IPS DF 4.7 (cell line): ENCODE measurements at regions not wholly inside any gene's neighbourhood (a gene's known extent, or its start where the extent isn't known, plus 50 kb on each side); places are given as distances from the start of the nearest gene placed in this dataset.
A peak's percentile ranks its signal among the peaks of the same experiment; 100 is the strongest.
"Not testable (repeated sequence)": the region's sequence is repeated elsewhere in the genome, so short reads cannot be mapped to it uniquely, and the experiment has no call there.

Source experiments
- DNase-seq: peaks from one replicate; pipeline ENCODE4 v3.0.0-alpha.2; 2013; ENCODE audit warnings: low spot score; ENCODE audit errors: extremely low read depth

- DNase-seq, result no peak
Measured at GRCh38 chr14:56419750-56420149, 159.8 kb upstream of the TMEM260 start.

- no peak for DNase-seq
Measured at GRCh38 chr14:56422221-56422620, 157.4 kb upstream of the TMEM260 start.

GRCh38 chr14:56422703-56423213 lies 156.8 kb upstream of the TMEM260 start:
- DNase-seq, result peak; percentile 19

- no peak for DNase-seq
Measured at GRCh38 chr14:56423544-56423943, 156.1 kb upstream of the TMEM260 start.

GRCh38 chr14:56431013-56431412 lies 148.6 kb upstream of the TMEM260 start:
- DNase-seq, result no peak

- DNase-seq, result no peak
Measured at GRCh38 chr14:56449670-56450213, 129.9 kb upstream of the TMEM260 start.

GRCh38 chr14:56452940-56453339 lies 126.7 kb upstream of the TMEM260 start:
- no peak for DNase-seq

GRCh38 chr14:56454680-56455079 lies 124.9 kb upstream of the TMEM260 start:
- not testable (repeated sequence) for DNase-seq

GRCh38 chr14:56460469-56460868 lies 119.1 kb upstream of the TMEM260 start:
- no peak for DNase-seq

- no peak for DNase-seq
Measured at GRCh38 chr14:56461276-56462275, 118.0 kb upstream of the TMEM260 start.

- no peak for DNase-seq
Measured at GRCh38 chr14:56463271-56463890, 116.2 kb upstream of the TMEM260 start.

- DNase-seq, result no peak
Measured at GRCh38 chr14:56471056-56471455, 108.5 kb upstream of the TMEM260 start.

- DNase-seq, result peak; percentile 58
Measured at GRCh38 chr14:56474419-56475022, 105.1 kb upstream of the TMEM260 start.

GRCh38 chr14:56482310-56482911 lies 97.2 kb upstream of the TMEM260 start:
- DNase-seq, result peak; percentile 41

GRCh38 chr14:56487090-56487667 lies 92.4 kb upstream of the TMEM260 start:
- no peak for DNase-seq

GRCh38 chr14:56487761-56488160 lies 91.8 kb upstream of the TMEM260 start:
- no peak for DNase-seq

- no peak for DNase-seq
Measured at GRCh38 chr14:56488306-56488705, 91.3 kb upstream of the TMEM260 start.

- DNase-seq, result no peak
Measured at GRCh38 chr14:56490379-56490778, 89.2 kb upstream of the TMEM260 start.

GRCh38 chr14:56491299-56492285 lies 88.0 kb upstream of the TMEM260 start:
- peak; percentile 94 for DNase-seq

- DNase-seq, result no peak
Measured at GRCh38 chr14:56494167-56494566, 85.4 kb upstream of the TMEM260 start.
